PC-9 (cell line): ENCODE measurements at regions not wholly inside any gene's neighbourhood (a gene's known extent, or its start where the extent isn't known, plus 50 kb on each side); places are given as distances from the start of the nearest gene placed in this dataset.

Experiments used
- BruUV-seq: library from RNA; stranded (reverse); fragments of 400-500 nt; replicated peaks from 2 replicates; lab custom pipeline; 2021; lab: Mats Ljungman, UMichigan
- CTCF ChIA-PET: fragments of 300-600 bp; sonication (Branson Sonifier 250); formaldehyde crosslinking; loops from one replicate; lab custom pipeline; 2022; ENCODE audit warnings: antibody characterized with exemption; lab: Charles Lee
- POLR2A ChIA-PET: fragments of 300-600 bp; sonication (Branson Sonifier 250); formaldehyde crosslinking; loops from one replicate; lab custom pipeline; 2022; ENCODE audit warnings: antibody characterized with exemption; ENCODE audit not compliant: unreplicated experiment; lab: Charles Lee
- DNase-seq, 2 experiments: peaks; one replicate each; pipeline versions ENCODE4 v3.0.0 to v3.0.0-alpha.2; 2015 to 2022; ENCODE audit warnings: mixed read lengths in 1 of 2
- H2AFZ ChIP-seq: fragments of 200-600 bp; sonication (generic); 2 replicates; pipeline ENCODE4 v1.8.1; 2017; ENCODE audit warnings: antibody characterized with exemption
- H3F3A ChIP-seq: fragments of 200-600 bp; sonication (generic); 2 replicates; pipeline ENCODE4 v1.8.1; 2017; ENCODE audit warnings: antibody characterized with exemption, mild to moderate bottlenecking, low read depth; ENCODE audit not compliant: insufficient read depth
- H3K27ac ChIP-seq: fragments of 200-600 bp; sonication (generic); 2 replicates; pipeline ENCODE4 v1.6.1; 2016; ENCODE audit warnings: mixed run types
- H3K27me3 ChIP-seq: fragments of 200-600 bp; sonication (generic); 2 replicates; pipeline ENCODE4 v1.6.1; 2016; ENCODE audit warnings: low read depth, mixed run types; ENCODE audit not compliant: insufficient read depth
- H3K36me3 ChIP-seq: fragments of 200-600 bp; sonication (generic); 2 replicates; pipeline ENCODE4 v1.6.1; 2016; ENCODE audit warnings: low read depth, mixed run types
- H3K4me1 ChIP-seq: fragments of 200-600 bp; sonication (generic); replicated peaks from 2 replicates; pipeline ENCODE4 v1.6.1; 2016; ENCODE audit warnings: mixed run types; ENCODE audit not compliant: insufficient read depth
- H3K4me2 ChIP-seq: fragments of 200-600 bp; sonication (generic); 2 replicates; pipeline ENCODE4 v1.6.1; 2017; ENCODE audit warnings: mixed run types
- H3K4me3 ChIP-seq: fragments of 200-600 bp; sonication (generic); 2 replicates; pipeline ENCODE4 v1.6.1; 2016; ENCODE audit warnings: mixed run types
- H3K79me2 ChIP-seq: fragments of 200-600 bp; sonication (generic); 2 replicates; pipeline ENCODE4 v1.6.1; 2017; ENCODE audit warnings: low read depth, mixed run types
- H3K9me2 ChIP-seq: fragments of 200-600 bp; sonication (generic); 2 replicates; pipeline ENCODE4 v1.8.1; 2017; ENCODE audit warnings: mild to moderate bottlenecking; ENCODE audit not compliant: insufficient read depth
- H3K9me3 ChIP-seq: fragments of 200-600 bp; sonication (generic); 2 replicates; pipeline ENCODE4 v1.8.1; 2016; ENCODE audit warnings: low read depth; ENCODE audit not compliant: insufficient read depth
- H4K20me1 ChIP-seq: fragments of 200-600 bp; sonication (generic); 2 replicates; pipeline ENCODE4 v1.8.1; 2017; ENCODE audit not compliant: insufficient read depth
- EZH2 ChIP-seq: fragments of 200-600 bp; sonication (generic); IDR thresholded peaks from 2 replicates; pipeline ENCODE4 v1.8.0; 2017; ENCODE audit warnings: antibody characterized with exemption, low read depth
- intact Hi-C: fragments of 100-400 bp; cut with micrococcal nuclease; formaldehyde crosslinking; loops from one replicate; pipeline ENCODE4 v1.10.0; 2022; ENCODE audit not compliant: unreplicated experiment
- TF ChIP-seq, protein P1 (sequence below): fragments of 200-600 bp; sonication (generic); conservative IDR thresholded peaks from 2 replicates; pipeline ENCODE4 v1.6.1; 2017; ENCODE audit warnings: mixed run types, antibody characterized with exemption, mild to moderate bottlenecking, moderate library complexity

DNA sequence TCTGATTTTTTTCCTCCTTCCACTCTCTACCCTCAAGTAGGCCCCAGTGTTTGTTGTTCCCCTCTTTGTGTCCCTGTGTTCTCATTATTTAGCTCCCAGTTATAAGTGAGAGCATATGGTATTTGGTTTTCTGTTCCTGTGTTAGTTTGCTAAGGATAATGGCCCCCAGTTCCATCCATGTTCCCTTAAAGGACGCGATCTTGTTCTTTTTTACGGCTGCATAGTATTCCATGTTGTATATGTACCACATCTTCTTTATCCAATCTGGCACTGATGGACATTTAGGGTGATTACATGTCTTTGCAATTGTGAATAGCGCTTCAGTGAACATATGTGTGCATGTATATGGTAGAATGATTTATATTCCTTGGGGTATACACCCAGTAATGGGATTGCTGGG lies 54.5 kb upstream of the BTC start:
- Histone ChIP-seq H3K27me3 (no peaks in the 10 kb centered on the region), H3K9me3 (no peaks in the 10 kb centered on the region), H3F3A (no peaks in the 10 kb centered on the region), H2AFZ (no peak overlapping the region), H3K36me3 (no peaks in the 10 kb centered on the region), H3K9me2 (no peaks in the 10 kb centered on the region), H3K27ac (no peak overlapping the region), H3K4me1 (no peaks in the 10 kb centered on the region), H4K20me1 (no peaks in the 10 kb centered on the region), H3K4me2 (no peak overlapping the region), H3K79me2 (no peaks in the 10 kb centered on the region), H3K4me3 (no peak overlapping the region)
- POLR2A ChIA-PET = no interaction called here
- CTCF ChIA-PET = no interaction called here
- BruUV-seq = no TSS peak
- intact Hi-C loops = no loop called here
- no peak for DNase-seq
- TF ChIP-seq, protein P1, sequence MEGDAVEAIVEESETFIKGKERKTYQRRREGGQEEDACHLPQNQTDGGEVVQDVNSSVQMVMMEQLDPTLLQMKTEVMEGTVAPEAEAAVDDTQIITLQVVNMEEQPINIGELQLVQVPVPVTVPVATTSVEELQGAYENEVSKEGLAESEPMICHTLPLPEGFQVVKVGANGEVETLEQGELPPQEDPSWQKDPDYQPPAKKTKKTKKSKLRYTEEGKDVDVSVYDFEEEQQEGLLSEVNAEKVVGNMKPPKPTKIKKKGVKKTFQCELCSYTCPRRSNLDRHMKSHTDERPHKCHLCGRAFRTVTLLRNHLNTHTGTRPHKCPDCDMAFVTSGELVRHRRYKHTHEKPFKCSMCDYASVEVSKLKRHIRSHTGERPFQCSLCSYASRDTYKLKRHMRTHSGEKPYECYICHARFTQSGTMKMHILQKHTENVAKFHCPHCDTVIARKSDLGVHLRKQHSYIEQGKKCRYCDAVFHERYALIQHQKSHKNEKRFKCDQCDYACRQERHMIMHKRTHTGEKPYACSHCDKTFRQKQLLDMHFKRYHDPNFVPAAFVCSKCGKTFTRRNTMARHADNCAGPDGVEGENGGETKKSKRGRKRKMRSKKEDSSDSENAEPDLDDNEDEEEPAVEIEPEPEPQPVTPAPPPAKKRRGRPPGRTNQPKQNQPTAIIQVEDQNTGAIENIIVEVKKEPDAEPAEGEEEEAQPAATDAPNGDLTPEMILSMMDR = no peak
- TF ChIP-seq EZH2 = no peak

DNA sequence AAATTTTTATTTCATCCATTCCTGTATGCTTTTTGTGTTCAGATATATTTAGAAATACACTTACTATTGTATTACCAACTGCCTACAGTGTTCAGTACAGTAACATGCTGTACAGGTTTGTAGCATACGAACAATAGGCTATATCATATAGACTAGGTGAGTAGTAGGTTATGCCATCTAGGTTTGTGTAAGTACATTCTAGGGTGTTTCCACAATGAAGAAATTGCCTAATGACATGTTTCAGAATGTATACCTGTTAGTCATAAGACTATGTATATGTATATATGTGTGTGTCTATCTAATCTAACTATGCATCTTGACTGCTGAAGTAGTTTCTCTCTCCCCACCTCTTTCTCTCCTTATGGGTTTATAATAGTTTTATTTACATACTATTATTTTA lies 51.5 kb upstream of the BTC start:
- no TSS peak for BruUV-seq
- H2AFZ ChIP-seq = no peak overlapping the region
- H3K9me3 ChIP-seq = no peaks in the 10 kb centered on the region
- no peaks in the 10 kb centered on the region for H3F3A ChIP-seq
- ChIA-PET POLR2A (no interaction called here), CTCF (no interaction called here)
- no peak overlapping the region for H3K4me3 ChIP-seq
- no peaks in the 10 kb centered on the region for H3K36me3 ChIP-seq
- H3K9me2 ChIP-seq = no peaks in the 10 kb centered on the region
- H3K4me1 ChIP-seq = no peaks in the 10 kb centered on the region
- H3K27ac ChIP-seq = no peak overlapping the region
- intact Hi-C loops = no loop called here
- no peaks in the 10 kb centered on the region for H3K27me3 ChIP-seq
- no peak overlapping the region for H3K4me2 ChIP-seq
- H3K79me2 ChIP-seq = no peaks in the 10 kb centered on the region
- no peaks in the 10 kb centered on the region for H4K20me1 ChIP-seq
- no peak for DNase-seq
- TF ChIP-seq, protein P1 = no peak
- TF ChIP-seq EZH2 = no peak
